Fibroblast of peridontal ligament (primary cell): ENCODE measurements at regions not wholly inside any gene's neighbourhood (a gene's known extent, or its start where the extent isn't known, plus 50 kb on each side); places are given as distances from the start of the nearest gene placed in this dataset.

ENCODE experiments used
- DNase-seq: peaks from one replicate; pipeline ENCODE4 v3.0.0-alpha.2; 2010; ENCODE audit errors: extremely low read depth

DNA sequence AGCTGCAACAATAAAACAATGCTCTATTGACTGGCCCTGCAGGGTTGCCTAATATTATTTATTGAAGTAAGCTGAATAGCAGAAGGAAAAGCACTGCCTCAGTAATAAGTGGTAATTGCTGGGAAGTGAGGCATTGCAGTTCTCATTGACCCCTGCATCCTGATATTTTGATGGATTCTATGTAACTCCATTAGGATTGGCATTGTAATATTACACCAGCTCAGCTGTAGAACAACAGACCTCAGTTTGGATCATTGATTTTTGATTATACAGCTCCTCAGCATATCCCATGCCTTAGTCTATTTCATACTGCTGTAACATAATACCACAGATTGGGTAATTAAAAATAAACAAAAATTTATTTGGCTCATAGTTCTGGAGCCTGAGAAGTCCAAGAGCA lies 650.6 kb upstream of the SALL1 start:
- no peak for DNase-seq

DNA sequence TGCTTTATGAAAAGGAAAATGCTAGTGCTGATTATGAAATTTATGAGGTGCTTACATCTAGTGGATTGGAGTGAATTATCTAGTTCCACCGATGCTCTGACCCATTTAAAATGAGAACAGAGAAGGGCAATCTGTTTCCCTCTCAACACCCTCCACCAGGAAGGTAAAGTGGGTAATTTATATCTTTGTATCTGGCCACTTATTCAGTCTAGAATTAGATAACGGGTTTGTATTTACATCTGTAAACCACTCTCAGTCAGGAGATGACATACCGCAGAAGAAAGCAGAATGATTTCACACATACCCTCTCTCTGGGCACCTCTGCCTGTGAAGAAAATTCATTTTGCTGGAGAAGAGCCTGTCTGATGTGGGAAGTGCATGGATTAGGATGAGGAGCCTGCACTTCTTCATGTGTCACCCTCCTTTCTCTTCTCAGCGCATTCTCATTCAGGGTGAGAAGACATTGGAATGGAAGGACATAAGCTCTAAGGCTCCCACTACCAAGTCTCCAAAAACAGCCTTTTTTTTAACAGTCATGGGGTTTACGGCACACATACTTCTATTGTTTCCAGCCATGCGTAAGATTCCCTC lies 646.7 kb upstream of the SALL1 start:
- DNase-seq = no peak

DNA sequence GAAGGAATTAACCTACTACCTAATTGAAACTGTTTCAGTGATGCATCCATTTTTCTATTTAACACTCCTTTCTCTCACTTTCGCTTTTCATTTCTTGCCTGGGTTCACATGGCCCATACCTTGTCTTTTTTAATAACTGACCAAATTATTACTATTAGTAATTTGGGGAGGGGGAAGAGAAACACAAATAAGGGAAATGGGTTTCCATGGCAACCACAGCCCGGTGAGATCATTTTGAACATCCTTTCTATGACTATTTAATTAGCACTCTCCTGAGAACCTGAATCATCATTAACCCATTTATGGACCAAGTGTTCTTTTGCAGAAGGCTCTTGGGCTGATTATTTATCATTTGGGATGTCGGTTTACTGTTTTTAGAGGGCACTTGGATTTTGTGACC lies 628.2 kb upstream of the SALL1 start:
- no peak for DNase-seq

DNA sequence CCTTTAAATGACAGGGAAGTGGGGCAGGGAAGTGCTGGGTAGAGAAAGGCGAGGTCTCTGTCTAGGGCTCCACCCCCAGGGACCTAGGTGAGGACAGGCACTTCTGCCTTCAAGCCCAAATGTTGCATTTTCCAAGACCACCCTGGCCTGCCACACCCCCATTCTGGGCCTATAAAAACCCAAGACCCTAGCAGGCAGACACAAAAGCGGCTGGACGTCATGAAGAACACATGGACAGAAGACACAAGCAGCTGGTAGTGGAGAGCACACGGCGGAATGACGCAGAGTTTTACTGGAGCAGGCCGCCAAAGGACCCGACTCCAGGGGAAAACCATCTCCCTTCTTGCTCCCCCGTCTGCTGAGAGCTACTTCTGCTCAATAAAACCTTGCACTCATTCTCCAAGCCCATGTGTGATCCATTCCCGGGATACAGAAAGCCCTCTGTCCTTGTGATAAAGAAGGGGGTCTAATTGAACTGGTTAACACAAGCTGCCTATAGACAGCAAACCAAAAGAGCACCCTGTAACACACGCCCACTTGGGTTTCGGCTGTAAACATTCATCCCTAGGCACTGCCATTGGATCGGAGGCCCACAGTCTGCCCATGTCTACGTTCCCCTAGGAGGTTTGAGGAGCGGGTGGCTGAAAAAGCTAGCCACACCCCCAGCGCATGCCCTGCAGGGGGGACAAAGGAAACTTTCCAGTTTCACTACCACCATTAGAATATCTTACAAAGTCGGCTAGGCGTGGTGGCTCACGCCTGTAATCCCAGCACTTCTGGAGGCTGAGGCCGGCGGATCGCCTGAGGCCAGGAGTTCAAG lies 622.2 kb upstream of the SALL1 start:
- DNase-seq = no peak

DNA sequence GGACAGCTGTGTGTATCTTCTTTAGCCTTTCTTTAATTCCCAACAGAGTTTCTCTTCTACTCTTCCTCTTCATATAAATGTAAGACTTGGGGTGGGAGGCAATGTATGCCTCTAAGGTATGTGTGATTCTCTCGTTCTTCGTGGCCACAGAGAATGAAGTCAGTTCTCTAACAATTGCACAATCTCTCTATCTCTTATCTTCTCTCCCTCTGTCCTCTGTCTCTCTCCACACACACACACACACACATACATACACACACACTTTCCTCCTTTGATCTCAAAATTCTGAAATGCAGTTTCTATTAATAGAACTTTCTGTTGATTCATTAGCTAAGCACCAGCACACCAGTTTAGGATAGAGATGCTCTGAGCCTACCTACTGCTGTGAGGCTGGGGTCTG lies 615.7 kb upstream of the SALL1 start:
- DNase-seq = no peak

DNA sequence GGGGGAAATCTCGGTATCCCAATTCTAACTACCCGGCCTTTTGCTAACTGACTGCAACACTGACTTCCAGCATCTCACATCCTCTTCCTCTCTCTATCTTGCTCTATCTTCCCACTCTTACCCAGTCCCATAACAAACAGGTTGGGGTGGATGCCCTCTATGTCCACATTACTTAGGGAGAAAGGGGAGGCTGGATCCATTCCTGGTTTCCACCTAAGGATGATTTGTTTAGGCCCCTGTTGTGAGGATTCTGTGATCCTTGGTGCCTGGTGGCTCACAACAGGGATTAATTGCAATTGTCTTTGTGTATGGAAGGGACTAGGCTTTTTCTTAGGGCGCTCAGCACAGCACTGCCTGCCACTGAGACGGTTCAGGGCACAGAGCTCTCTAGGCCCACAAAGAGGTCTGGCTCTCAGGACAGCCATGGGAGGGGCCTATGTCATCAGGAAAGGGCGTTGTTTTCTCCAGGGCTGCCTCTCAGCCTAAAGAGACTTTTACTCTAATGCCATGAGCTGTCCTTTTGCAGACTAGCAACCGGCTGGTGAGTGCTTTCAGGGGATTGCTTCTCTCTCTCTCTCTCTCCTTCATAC lies 612.1 kb upstream of the SALL1 start:
- DNase-seq = no peak

DNA sequence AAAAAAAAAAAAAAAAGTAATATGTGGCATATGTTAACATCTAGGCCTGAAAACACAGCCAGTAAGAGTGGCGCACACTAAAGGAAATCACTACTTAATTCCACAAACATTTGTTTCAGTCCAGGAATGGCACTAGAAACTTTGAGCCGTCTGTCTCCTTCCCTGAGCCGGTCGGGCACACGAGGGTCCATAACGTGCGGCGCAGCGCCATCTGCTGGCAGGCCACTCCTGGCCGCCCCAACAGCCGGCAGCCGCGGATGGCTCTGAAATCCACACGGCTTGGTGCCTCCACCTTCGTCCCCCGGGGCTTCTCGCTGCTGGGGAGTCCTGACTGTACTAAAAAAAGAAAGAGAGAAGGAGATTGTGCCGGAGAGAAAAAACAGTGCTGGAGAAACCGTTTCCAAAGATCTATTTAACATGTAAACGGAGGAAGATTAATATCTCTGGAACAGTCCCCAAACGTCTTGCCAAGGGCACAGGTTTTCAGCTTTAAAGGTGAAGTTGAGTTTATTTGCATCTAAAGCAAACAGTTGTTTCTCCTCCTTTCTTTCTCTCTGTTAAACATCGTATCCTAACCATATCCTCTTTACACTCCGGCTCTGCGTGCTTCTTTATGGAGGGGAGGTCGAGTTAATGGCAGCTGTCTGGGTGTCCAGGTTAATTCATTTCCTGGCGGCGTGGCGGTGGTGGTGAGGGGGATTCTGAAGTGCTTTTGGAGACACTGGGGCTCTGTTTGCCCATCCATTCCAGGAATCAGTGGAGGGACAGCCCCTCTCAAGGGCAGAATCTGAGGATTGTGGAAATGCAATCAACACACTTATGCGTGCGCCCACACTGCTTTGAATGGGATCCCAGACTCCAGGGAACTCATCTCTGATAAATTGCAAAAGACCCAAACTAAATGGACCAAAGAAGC lies 611.3 kb upstream of the SALL1 start:
- peak; percentile 73 for DNase-seq

DNA sequence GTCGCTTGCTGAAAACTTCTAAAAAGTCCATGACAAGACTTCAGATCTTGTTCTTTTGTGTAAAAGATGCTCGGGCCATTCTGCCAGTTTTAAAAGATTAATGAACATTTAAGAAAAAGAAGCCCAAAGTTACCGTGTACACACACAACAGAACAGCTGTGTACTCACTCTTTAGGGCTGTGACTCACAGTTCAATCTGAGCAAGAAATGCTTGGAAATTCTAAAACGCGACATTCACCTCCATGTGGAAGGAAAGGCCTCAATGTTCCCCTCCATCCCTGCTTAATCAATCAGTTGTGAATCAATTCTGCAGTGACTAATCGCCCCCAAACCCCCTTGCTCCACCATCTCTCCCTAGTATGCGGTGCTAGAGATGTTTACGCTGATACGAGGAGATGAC lies 609.9 kb upstream of the SALL1 start:
- DNase-seq = no peak

DNA sequence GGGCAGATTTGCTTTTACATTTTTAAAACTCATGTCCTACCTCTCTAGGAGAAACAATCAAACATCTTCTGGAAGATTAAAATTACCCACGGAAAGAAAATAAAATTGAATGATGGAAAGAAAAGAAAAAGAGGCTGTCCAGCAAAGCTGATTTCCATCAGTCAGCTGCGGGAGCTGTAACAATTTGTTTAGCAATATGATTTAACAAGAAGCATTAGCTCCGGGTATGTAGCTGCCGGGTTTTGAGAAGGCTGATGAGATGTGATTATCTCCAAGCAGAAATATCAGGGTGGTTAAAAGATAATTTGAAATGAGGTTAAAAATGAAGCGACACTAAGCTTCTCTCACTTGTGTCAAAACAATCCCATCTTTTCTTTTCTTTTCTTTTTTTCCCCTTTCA lies 608.9 kb upstream of the SALL1 start:
- no peak for DNase-seq

DNA sequence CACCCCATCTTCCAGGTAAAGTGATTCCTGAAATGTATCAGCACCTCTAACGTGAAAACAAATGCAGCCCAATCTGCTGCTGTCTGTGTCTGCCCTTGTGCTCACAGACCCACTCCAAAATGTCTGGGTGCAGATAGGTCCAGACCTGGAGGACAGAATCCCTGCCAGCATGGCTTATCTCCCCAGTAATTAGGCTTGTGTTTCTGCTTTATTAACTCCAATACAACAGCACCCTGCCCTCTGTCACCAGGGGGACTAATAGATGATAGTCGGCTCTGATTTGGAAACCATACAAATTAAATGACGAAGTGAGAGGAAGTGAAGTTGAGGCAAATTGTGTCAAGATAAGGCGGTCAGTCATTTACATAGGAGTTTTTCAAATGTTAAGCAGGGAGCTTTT lies 608.3 kb upstream of the SALL1 start:
- no peak for DNase-seq

DNA sequence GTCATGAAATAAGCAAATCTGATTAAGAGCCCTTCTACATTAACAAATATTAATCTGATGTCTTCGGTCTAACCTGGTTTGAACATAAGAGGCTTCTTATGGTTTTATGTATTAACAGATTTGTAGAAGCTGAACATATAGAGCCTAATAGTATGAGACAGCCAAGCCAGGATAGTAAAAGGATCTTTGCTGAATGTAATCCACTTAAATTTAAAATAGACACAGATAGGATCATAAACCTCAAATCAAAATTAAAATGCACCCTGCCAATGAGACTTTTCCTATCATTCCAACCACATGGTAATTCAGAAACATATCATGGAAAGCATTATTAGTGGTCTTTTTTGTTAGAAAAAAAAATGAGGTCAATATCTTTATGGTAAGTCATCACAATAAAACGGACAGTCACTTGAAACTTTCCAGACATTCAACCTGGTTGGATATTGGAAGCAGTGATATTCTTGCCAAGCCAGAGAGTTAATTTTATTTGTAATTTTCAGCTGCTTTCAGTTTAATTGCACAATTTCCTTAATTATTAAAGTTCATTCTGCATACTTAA lies 606.9 kb upstream of the SALL1 start:
- DNase-seq = no peak

DNA sequence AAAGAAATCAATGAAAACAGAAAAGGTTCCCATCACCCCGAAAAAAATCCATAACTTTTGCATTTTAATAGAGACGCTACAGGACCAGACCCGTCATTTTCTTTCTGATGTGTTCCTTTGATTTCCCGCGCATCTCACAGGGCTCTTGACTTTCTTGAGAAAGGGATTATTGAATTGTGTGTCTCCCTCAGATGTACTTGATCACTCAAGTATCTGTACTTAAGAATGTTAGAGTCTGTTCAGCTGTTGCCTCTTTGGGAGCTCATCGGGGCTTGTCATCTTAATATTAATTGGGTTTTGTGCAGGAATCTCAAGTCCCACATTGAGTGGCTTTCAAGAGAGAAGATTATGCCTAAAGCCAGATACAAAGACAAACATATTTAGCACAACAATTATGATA lies 606.4 kb upstream of the SALL1 start:
- no peak for DNase-seq

DNA sequence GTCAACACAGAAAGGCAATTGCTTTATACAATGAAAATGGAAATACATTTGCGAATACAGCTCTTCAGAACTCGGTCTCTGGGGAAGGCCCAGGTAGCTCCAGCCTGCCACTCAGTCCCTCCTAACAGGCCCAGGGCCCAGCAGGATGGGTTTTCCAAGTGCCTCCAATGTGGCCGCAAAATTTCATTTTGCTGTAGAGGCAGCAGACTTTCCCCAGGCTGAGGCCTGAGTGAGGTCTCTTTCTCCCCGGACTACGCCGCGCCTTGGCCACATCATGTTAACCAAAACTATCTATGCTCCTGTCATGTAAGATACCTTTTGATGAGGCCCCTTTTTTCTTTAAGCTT lies 606.0 kb upstream of the SALL1 start:
- no peak for DNase-seq

DNA sequence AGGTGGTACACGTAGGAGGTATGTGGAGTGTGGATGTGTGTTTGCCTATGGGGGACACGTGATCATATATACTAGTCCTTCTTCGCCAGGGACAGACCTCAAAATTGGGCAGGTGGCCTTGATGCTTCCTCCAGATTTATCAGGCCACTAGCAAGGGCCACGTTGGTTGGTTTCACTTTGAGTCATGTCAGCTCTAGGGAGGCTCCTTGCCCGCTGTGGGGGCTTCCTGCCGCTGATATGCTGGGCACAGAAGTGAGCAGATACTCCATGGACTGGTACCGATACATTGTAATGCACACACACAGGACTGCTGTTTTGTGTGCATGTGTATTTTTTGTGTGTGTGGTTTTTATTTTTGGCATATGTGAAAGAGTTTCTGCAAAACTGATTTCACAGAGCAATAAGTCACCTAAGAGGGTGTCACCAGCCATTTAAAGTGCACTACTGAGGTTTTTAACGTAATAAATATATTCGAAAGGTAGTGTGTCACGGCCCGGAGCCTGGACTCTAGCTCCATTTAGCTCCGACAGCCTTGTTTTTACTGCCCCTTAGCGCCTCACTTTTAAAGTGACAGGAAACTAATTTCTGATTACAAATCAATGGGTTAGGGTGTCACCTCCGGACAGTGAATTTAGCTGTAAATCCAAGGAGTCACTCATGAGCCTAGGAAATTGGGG lies 605.5 kb upstream of the SALL1 start:
- DNase-seq = no peak

DNA sequence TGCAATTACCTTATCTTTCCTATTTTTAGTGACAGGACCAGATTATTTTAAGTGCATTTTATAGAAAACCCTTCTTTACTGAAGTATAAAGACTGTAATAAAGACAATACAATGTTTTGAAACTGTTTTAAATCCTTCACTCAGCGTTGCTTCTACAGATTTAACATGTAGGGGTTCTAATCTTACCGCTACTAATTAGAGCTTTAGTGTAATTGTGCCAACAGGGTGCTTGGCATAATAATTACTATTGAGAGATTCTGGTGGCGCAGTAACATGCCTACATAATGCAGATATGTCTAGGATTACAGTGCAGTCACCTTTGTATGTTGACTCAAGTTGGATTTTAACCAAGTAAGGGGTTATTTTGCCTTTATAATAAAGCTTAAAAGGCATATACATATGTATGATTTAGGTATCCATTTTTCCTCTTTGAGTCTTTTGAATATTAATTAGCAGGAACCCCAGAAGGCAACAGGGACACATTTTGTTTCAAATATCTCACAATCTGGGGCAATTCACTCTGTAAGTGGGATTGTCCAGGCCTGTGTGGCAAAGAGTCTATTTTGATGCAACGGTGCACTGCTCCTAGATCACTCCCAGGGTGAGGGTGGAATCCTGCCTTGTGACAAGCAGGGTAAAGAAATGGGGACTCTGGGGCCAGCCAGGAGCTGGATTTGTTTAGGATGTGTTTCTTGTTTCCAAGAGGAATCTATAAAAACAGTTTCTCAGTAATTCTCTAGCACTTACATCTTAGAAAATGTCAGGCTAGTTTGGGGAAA lies 604.7 kb upstream of the SALL1 start:
- DNase-seq = no peak

DNA sequence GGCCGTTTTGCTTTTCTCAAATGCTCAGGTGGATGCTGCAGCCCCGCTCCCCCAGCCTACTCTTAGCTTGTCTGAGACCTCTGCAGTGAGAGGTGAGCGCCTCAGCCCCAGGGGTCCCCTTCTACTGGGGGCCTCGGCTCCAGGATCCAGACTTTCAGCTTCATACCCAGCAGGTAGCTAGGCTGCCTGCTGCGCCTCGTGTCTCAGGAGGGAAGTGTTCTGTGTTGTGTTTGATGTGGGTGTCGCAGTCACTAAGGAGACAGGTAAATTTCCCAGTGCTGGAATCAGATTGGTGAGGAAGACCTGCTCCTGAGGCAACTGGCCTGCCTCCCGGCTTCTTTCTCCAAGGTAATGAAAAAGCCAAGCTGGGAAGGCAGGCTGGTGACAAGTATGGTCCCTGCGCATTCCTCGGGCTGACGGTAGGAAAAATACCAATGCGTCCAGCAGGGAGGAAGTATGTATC lies 604.0 kb upstream of the SALL1 start:
- no peak for DNase-seq

DNA sequence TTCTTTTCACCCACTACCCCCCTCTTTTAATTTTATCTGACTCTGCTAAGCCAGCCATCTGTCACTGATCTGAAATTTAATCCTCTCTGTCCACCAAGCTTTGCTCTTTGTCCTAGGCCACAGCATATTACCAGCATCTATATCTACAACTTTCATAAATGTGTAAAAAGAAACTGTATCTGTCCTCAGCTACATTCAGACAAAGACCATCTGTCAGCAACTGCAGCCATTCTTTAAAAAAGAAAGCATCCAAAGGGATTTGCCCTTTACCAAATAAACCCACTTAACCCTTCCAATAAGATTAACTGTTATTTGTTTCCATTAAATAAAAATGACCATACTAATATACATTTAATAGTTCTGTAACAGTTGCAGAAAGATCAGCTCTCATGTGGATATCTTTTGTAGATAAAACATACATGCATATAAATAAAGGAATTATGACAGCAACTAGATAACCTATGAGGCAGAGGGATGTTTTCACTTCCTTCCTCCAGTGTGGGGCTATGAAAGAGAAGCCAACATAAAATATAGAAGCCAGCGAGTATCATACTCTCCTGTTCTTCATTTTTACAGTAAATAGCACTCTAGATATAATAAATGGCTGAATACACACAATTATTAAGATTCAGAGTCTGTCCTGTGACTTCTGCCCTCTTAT lies 602.5 kb upstream of the SALL1 start:
- no peak for DNase-seq

DNA sequence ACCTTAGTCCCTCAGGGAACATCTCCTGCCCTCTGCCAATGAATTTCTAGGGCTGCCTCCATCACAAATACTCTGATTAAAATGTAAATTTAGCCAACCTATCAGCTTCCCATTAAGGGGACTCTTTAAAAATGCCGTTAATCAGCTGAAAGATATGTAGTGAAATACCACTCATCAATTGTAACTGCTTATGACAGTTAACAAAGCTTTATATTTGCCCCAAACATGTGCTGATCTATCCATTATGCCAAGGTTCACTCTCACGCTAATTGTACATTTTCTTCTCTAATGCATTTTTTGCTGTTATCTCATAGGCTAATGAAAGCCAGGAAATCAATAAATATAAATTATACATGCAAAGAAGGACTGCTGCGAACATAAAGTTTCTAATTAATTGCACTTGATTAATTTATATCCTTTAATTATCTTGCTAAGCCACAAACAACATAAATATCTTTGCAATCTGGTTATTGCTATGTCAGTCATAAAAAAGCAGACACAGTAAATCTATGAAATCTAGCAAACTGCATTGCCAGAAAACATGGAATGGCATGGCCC lies 601.4 kb upstream of the SALL1 start:
- no peak for DNase-seq

DNA sequence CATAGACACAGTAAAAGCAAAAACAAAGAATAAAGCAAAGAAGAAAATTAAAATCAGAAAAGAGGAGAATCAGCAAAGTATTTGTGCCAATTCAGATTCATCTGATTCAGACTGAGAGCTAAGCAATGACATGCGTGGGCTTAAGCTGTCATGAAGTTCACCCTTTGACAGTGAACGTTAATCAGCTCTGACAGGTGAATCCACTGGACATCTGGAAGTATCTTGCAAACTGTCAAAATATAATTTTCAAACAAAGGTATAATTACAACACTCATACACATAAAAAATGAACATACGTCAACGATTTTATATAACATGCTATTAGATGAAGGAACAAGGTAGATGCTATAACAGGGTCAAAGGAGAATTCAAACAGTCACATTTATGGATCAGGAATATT lies 596.3 kb upstream of the SALL1 start:
- no peak for DNase-seq

DNA sequence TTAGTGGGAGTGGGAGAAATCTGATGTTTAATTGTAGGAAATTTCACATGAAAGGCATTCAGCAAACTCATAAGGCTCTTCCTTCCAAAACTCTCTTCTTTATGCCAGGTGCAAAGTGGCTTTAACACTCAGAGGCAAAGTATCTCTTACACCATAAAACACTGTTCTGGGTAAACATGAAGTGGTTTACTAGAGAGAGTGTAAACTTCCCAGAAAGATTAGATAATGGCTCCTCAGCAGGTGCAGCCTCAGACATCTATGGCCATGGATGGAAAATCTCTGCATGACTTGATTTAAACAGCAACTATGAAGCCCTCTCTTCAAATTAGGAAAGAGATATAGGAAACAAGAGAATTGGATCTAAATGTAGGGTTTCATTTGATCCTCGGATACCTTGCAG lies 583.1 kb upstream of the SALL1 start:
- DNase-seq = no peak
